ENCODE measurements at regions not wholly inside any gene's neighbourhood (a gene's known extent, or its start where the extent isn't known, plus 50 kb on each side); places are given as distances from the start of the nearest gene placed in this dataset.

DNA sequence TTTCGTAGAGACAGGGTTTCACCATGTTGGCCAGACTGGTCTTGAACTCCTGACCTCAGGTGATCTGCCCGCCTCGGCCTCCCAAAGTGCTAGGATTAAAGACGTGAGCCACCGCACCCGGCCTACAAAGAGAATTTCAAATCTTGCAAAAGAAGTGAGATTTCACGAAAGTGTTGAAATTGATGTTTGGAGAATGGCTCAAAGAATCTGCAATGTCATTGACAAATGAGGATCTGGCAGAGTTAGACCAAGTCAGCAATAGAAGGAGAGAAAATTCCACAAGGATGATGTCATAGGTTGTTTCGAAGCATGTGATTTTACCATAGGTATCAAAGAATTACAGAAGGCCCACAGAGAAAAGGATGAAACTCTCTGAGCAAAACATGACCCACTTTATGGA is 71.7 kb downstream of the LYZL2 start:
- TF ChIP-seq GABPA (IDR thresholded peaks at IDR 0.05; ENCODE audit: low read depth) (no peak), POLR2AphosphoS5 (IDR thresholded peaks at IDR 0.05; ENCODE audit: low read depth) (no peak), CTCF (IDR thresholded peaks at IDR 0.05; ENCODE audit: insufficient read depth, low read length) (no peak), REST (IDR thresholded peaks at IDR 0.05; ENCODE audit: insufficient replicate concordance, low read depth) (no peak), SPI1 (IDR thresholded peaks at IDR 0.05; ENCODE audit: borderline replicate concordance, low read depth) (no peak)
- peak in 1 of 2 experiments; percentile 52 for DNase-seq (ENCODE audit: low read depth in 1 of 2, low spot score in 1 of 2)
- no peak overlapping the region for H3K4me3 ChIP-seq (replicated peaks; ENCODE audit: insufficient read depth, low read length)
- no peaks in the 10 kb centered on the region for H3K27me3 ChIP-seq (ENCODE audit: insufficient read depth, poor library complexity, severe bottlenecking)
- H3K27ac ChIP-seq (replicated peaks) = peak overlapping the region; percentile 30; the same call in 1 of the 2 replicates

DNA sequence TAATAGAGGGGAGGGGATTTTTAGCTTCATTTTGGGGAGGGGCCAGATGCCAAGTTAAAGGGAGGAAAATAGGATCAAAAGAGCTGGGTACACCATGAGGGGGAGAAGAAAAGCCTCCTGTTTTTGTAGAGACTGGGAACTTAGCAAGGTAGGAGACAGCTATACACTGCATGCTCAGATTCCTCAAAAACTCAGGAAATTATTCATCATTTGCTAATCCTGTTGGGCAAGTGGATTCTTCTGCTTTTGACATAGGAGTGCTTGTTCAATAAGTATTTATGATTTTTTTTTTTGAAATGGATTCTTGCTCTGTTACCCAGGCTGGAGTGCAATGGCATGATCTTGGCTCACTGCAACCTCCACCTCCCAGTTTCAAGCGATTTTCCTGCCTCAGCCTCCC is 73.4 kb downstream of the LYZL2 start:
- peak in 1 of 2 experiments; percentile 29 for DNase-seq (ENCODE audit: low read depth in 1 of 2, low spot score in 1 of 2)
- Histone ChIP-seq H3K27ac (replicated peaks) (no peak overlapping the region), H3K4me3 (replicated peaks; ENCODE audit: insufficient read depth, low read length) (no peak overlapping the region), H3K27me3 (ENCODE audit: insufficient read depth, poor library complexity, severe bottlenecking) (no peaks in the 10 kb centered on the region)
- no peak for TF ChIP-seq REST (IDR thresholded peaks at IDR 0.05; ENCODE audit: insufficient replicate concordance, low read depth)

GRCh38 chr10:30555465-30555864 is 74.1 kb downstream of the LYZL2 start:
- no peak for DNase-seq (ENCODE audit: low read depth in 1 of 2, low spot score in 1 of 2)
- no peak overlapping the region for H3K4me3 ChIP-seq (replicated peaks; ENCODE audit: insufficient read depth, low read length)
- no peak for TF ChIP-seq GABPA (IDR thresholded peaks at IDR 0.05; ENCODE audit: low read depth)
- no peak for TF ChIP-seq SPI1 (IDR thresholded peaks at IDR 0.05; ENCODE audit: borderline replicate concordance, low read depth)
- TF ChIP-seq CTCF (IDR thresholded peaks at IDR 0.05; ENCODE audit: insufficient read depth, low read length) = no peak
- no peak for TF ChIP-seq POLR2AphosphoS5 (IDR thresholded peaks at IDR 0.05; ENCODE audit: low read depth)
- no peak for TF ChIP-seq REST (IDR thresholded peaks at IDR 0.05; ENCODE audit: insufficient replicate concordance, low read depth)
- no peaks in the 10 kb centered on the region for H3K27me3 ChIP-seq (ENCODE audit: insufficient read depth, poor library complexity, severe bottlenecking)
- H3K27ac ChIP-seq (replicated peaks) = no peak overlapping the region

- H3K27me3 ChIP-seq (ENCODE audit: insufficient read depth, poor library complexity, severe bottlenecking) = no peaks in the 10 kb centered on the region
- H3K27ac ChIP-seq (replicated peaks) = no peak overlapping the region
- DNase-seq (ENCODE audit: low read depth in 1 of 2, low spot score in 1 of 2) = no peak
- H3K4me3 ChIP-seq (replicated peaks; ENCODE audit: insufficient read depth, low read length) = no peak overlapping the region
- TF ChIP-seq GABPA (IDR thresholded peaks at IDR 0.05; ENCODE audit: low read depth) (no peak), SPI1 (IDR thresholded peaks at IDR 0.05; ENCODE audit: borderline replicate concordance, low read depth) (no peak), POLR2AphosphoS5 (IDR thresholded peaks at IDR 0.05; ENCODE audit: low read depth) (no peak), REST (IDR thresholded peaks at IDR 0.05; ENCODE audit: insufficient replicate concordance, low read depth) (no peak), CTCF (IDR thresholded peaks at IDR 0.05; ENCODE audit: insufficient read depth, low read length) (no peak)
Observed at GRCh38 chr10:30554440-30554825, 75.1 kb downstream of the LYZL2 start.
